Naive thymus-derived CD4-positive, alpha-beta T cell (primary cell): ENCODE measurements at regions not wholly inside any gene's neighbourhood (a gene's known extent, or its start where the extent isn't known, plus 50 kb on each side); places are given as distances from the start of the nearest gene placed in this dataset.

Source experiments
- ATAC-seq: fragments of 150-1000 bp; cut with Tn5 transposase; 2 replicates; pipeline ENCODE4 v1.10.0; 2021; ENCODE audit warnings: mild to moderate bottlenecking, moderate library complexity
- CTCF ChIA-PET: fragments of 350-600 bp; sonication (Branson Sonifier 250); formaldehyde crosslinking; loops from one replicate; lab custom pipeline; 2021; ENCODE audit warnings: antibody characterized with exemption; lab: Charles Lee
- POLR2A ChIA-PET: fragments of 350-600 bp; sonication (Branson Sonifier 250); formaldehyde crosslinking; loops from one replicate; lab custom pipeline; 2021; ENCODE audit warnings: antibody characterized with exemption, inconsistent platforms; lab: Charles Lee
- DNase-seq, 9 donors: peaks; one replicate each; pipeline versions ENCODE4 v3.0.0 to v3.0.0-alpha.2; 2020 to 2022; ENCODE audit warnings: mixed read lengths in 1 of 9
- H3K27ac ChIP-seq: one replicate; pipeline ENCODE4 v1.7.0; 2013; ENCODE audit warnings: mild to moderate bottlenecking, low read depth, low read length, moderate library complexity
- H3K27me3 ChIP-seq, 2 donors: one replicate each; pipeline ENCODE4 v1.7.0; 2013; ENCODE audit warnings: low read length in 2 of 2, mild to moderate bottlenecking in 2 of 2, moderate library complexity in 2 of 2; ENCODE audit not compliant: control insufficient read depth in 2 of 2, insufficient read depth in 2 of 2
- H3K36me3 ChIP-seq, 3 experiments: 1 replicate in 2 of 3; 2 replicates in 1 of 3; pipeline ENCODE4 v1.7.0; 2013; ENCODE audit warnings: low read length in 3 of 3, mild to moderate bottlenecking in 3 of 3, moderate library complexity in 1 of 3; ENCODE audit not compliant: insufficient read depth in 3 of 3, control insufficient read depth in 2 of 3
- H3K4me1 ChIP-seq, 2 donors: one replicate each; pipeline ENCODE4 v1.7.0; 2013; ENCODE audit warnings: low read length in 2 of 2, mild to moderate bottlenecking in 2 of 2, moderate library complexity in 1 of 2; ENCODE audit not compliant: control insufficient read depth in 2 of 2, insufficient read depth in 2 of 2
- H3K4me3 ChIP-seq: 2 replicates; pipeline ENCODE4 v1.7.0; 2013; ENCODE audit warnings: mild to moderate bottlenecking, low read length
- H3K9me3 ChIP-seq, 3 experiments: 1 replicate in 2 of 3; 2 replicates in 1 of 3; pipeline ENCODE4 v1.7.0; 2013; ENCODE audit warnings: low read length in 3 of 3; ENCODE audit not compliant: control insufficient read depth in 2 of 3
- H3K27ac Mint-ChIP-seq, 9 donors: one replicate each; pipeline ENCODE4 v1.8.0; 2020 to 2022; ENCODE audit warnings: mixed read lengths in 9 of 9, mild to moderate bottlenecking in 8 of 9, moderate library complexity in 5 of 9, inconsistent platforms in 2 of 9
- H3K27me3 Mint-ChIP-seq, 5 donors: one replicate each; pipeline ENCODE4 v1.8.0; 2021 to 2022; ENCODE audit warnings: mixed read lengths in 5 of 5, mild to moderate bottlenecking in 1 of 5
- H3K36me3 Mint-ChIP-seq, 5 donors: one replicate each; pipeline ENCODE4 v1.8.0; 2020 to 2022; ENCODE audit warnings: mixed read lengths in 5 of 5, mild to moderate bottlenecking in 3 of 5, inconsistent platforms in 1 of 5
- H3K4me1 Mint-ChIP-seq, 7 donors: one replicate each; pipeline ENCODE4 v1.8.0; 2020 to 2022; ENCODE audit warnings: mixed read lengths in 7 of 7, mild to moderate bottlenecking in 3 of 7, inconsistent platforms in 1 of 7
- H3K4me3 Mint-ChIP-seq, 10 donors: one replicate each; pipeline ENCODE4 v1.8.0; 2020 to 2022; ENCODE audit warnings: mild to moderate bottlenecking in 10 of 10, mixed read lengths in 10 of 10, moderate library complexity in 6 of 10, inconsistent platforms in 2 of 10
- H3K9me3 Mint-ChIP-seq, 11 donors: one replicate each; pipeline ENCODE4 v1.8.0; 2020 to 2022; ENCODE audit warnings: mixed read lengths in 11 of 11, mild to moderate bottlenecking in 4 of 11, inconsistent platforms in 1 of 11, moderate library complexity in 1 of 11
- intact Hi-C, 2 donors: fragments of 100-400 bp; cut with micrococcal nuclease; formaldehyde crosslinking; loops; one replicate each; pipeline ENCODE4 v1.15.1; 2023

DNA sequence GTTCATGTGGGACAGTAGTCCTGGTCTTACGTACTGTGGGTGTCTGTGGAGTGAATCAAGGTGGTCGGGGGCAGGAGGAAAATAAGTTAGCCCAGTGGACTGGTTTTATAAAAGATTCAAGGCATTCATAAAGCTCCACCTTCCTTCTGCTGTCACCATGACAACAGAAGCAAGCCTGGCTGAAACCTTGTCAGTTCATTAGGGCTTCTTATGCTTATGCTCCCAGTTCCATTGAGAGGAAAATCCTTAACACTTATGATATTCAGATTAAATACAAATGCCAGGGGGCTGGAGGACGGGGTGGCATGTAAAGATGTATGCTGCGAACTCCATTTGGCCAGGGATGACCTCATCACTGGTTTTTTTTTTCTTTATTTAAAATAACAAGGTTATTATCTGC lies 283.1 kb upstream of the ATP10A start:
- Histone ChIP-seq H3K36me3 (no peaks in the 10 kb centered on the region), H3K4me1 (no peaks in the 10 kb centered on the region), H3K27ac (no peak overlapping the region), H3K9me3 (no peaks in the 10 kb centered on the region), H3K27me3 (no peaks in the 10 kb centered on the region), H3K4me3 (no peak overlapping the region)
- Mint-ChIP-seq H3K4me3 (no peak overlapping the region), H3K27me3 (peaks cover 0 to 48% (median 34%) of the 10 kb centered on the region in 5 donors), H3K4me1 (no peaks in the 10 kb centered on the region), H3K36me3 (no peaks in the 10 kb centered on the region), H3K9me3 (peaks cover 0 to 5% (median 0%) of the 10 kb centered on the region in 11 donors), H3K27ac (no peak overlapping the region)
- ChIA-PET CTCF (no interaction called here), POLR2A (no interaction called here)
- no peak for DNase-seq
- no peak for ATAC-seq
- intact Hi-C loops: no loop called here

DNA sequence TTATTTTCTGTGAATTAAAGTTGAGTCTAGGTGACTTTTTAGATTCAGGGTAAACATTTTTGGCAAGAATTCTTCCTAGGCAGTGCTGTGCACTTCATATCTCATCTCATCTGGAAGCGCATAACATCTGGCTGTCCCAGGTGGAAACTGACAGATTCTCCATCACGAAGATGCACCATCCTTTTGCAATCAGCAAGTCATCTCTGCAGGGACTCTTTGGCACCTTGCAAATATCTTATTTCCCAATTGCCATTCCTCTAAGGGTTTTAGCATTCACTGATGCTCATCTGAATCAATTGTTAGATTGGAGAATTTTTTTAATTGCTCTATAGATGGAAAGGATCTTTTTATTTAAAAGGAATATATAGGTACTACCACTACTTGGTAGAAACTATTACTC lies 282.7 kb upstream of the ATP10A start:
- Histone ChIP-seq H3K36me3 (no peaks in the 10 kb centered on the region), H3K27me3 (no peaks in the 10 kb centered on the region), H3K4me1 (no peaks in the 10 kb centered on the region), H3K4me3 (no peak overlapping the region), H3K27ac (no peak overlapping the region), H3K9me3 (no peaks in the 10 kb centered on the region)
- POLR2A ChIA-PET: no interaction called here
- Mint-ChIP-seq H3K27me3 (peaks cover 0 to 44% (median 34%) of the 10 kb centered on the region in 5 donors), H3K36me3 (no peaks in the 10 kb centered on the region), H3K4me3 (no peak overlapping the region), H3K4me1 (peaks cover 0 to 1% (median 0%) of the 10 kb centered on the region in 7 donors), H3K27ac (no peak overlapping the region), H3K9me3 (peaks cover 0 to 5% (median 0%) of the 10 kb centered on the region in 11 donors)
- DNase-seq (no peak), ATAC-seq (no peak)
- CTCF ChIA-PET: no interaction called here
- intact Hi-C loops: no loop called here

DNA sequence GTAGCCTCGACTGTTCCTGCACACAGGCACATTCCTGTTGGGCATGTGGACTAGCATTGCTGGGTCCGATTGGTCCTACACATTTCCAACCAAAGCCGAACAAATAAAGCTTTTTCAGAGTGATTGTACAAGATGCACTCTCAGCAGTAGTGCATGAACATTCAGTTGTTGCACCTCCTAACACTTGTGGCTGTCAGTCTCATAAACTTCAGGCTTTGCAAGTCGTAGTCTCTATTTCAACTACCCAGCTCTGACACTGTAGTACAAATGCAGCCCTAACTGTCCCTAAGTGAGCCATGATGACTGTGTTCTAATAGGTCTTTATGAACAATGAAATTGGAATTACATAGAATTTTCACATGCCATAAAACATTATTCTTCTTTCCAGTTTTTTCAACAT lies 281.7 kb upstream of the ATP10A start:
- DNase-seq (no peak), ATAC-seq (no peak)
- Mint-ChIP-seq H3K9me3 (peaks cover 0 to 5% (median 0%) of the 10 kb centered on the region in 11 donors), H3K36me3 (no peaks in the 10 kb centered on the region), H3K4me3 (no peak overlapping the region), H3K27me3 (peaks cover 0 to 36% (median 34%) of the 10 kb centered on the region in 5 donors), H3K27ac (no peak overlapping the region), H3K4me1 (peaks cover 0 to 1% (median 0%) of the 10 kb centered on the region in 7 donors)
- ChIA-PET CTCF (no interaction called here), POLR2A (no interaction called here)
- H3K27ac ChIP-seq: no peak overlapping the region
- intact Hi-C loops: no loop called here
- no peaks in the 10 kb centered on the region for H3K4me1 ChIP-seq
- no peaks in the 10 kb centered on the region for H3K27me3 ChIP-seq
- H3K9me3 ChIP-seq: no peaks in the 10 kb centered on the region
- no peaks in the 10 kb centered on the region for H3K36me3 ChIP-seq
- no peak overlapping the region for H3K4me3 ChIP-seq

DNA sequence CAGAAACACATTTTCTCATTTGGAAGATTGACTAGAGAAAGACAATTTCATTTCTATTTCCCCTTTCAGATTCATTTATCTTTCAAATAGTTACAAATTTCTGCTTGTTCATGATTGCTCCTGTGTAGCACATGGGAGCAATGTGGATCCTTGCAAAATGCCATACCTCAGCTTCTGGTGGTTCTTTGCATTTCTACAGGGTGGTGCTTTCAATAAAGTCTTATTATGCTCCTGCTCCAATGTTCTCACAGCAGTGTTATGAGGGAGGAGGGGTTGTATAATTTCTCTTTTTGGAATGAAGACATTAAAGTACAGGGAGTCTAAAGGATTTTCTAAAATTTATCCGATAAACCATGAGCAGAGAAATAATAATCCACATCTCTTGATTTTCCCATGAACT lies 280.1 kb upstream of the ATP10A start:
- H3K27ac ChIP-seq: no peak overlapping the region
- POLR2A ChIA-PET: no interaction called here
- H3K9me3 Mint-ChIP-seq: peaks cover 0 to 5% (median 0%) of the 10 kb centered on the region in 11 donors

DNA sequence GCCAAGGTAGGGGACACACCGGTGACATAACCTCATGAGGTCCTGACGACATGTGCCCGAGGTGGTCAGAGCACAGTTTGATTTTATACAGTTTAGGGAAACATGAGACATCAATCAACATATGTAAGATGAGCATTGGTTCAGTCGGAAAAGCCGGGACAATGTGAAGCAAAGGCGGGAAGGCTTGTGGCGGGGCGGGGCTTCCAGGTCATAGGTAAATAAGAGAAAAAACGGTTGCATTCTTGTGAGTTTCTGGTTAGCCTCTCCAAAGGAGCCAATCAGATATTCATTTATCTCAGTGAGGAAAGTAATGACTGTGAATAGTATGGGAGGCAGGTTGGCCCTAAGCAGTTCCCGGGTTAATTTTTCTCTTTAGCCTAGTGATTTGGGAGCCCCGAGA lies 271.7 kb upstream of the ATP10A start:
- ATAC-seq: no peak
- Histone ChIP-seq H3K4me3 (no peak overlapping the region), H3K4me1 (no peaks in the 10 kb centered on the region), H3K9me3 (no peaks in the 10 kb centered on the region), H3K27me3 (no peaks in the 10 kb centered on the region), H3K36me3 (no peaks in the 10 kb centered on the region), H3K27ac (no peak overlapping the region)
- H3K27ac Mint-ChIP-seq: no peak overlapping the region
- peaks cover 1 to 40% (median 33%) of the 10 kb centered on the region in 5 donors for H3K27me3 Mint-ChIP-seq
- H3K9me3 Mint-ChIP-seq: peaks cover 0 to 3% (median 0%) of the 10 kb centered on the region in 11 donors
- CTCF ChIA-PET: no interaction called here
- no peaks in the 10 kb centered on the region for H3K36me3 Mint-ChIP-seq
- no peak for DNase-seq
- POLR2A ChIA-PET: no interaction called here
- intact Hi-C loops: no loop called here
- no peak overlapping the region for H3K4me3 Mint-ChIP-seq
- no peaks in the 10 kb centered on the region for H3K4me1 Mint-ChIP-seq

More for the DNA sequence above, 280.1 kb upstream of the ATP10A start:
- Histone ChIP-seq H3K4me1 (no peaks in the 10 kb centered on the region), H3K9me3 (no peaks in the 10 kb centered on the region), H3K27me3 (no peaks in the 10 kb centered on the region), H3K4me3 (no peak overlapping the region), H3K36me3 (no peaks in the 10 kb centered on the region)
- CTCF ChIA-PET: no interaction called here
- intact Hi-C loops: no loop called here
- Mint-ChIP-seq H3K36me3 (no peaks in the 10 kb centered on the region), H3K4me3 (no peak overlapping the region), H3K4me1 (peaks cover 0 to 1% (median 0%) of the 10 kb centered on the region in 7 donors), H3K27me3 (peaks cover 0 to 34% (median 30%) of the 10 kb centered on the region in 5 donors), H3K27ac (no peak overlapping the region)
- ATAC-seq (no peak), DNase-seq (no peak)

DNA sequence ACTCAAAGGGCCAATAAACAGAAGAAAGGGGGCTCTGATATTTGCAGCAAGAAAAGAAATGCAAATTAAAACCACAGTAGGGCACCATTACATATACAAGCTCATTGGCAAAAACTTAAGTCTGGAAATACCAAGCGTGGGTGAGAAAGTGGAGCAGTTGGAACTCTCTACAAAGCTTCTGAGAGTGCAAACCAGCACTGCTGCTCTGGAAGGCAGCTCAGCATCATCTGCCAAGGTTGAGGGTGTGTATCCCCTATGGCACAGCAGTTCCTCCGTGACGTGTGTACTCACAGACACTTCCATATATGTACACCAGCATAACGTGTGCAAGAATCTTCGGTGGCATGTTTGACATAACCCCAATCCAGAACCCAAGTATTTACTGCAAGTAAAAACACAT lies 271.0 kb upstream of the ATP10A start:
- H3K27ac Mint-ChIP-seq: no peak overlapping the region
- DNase-seq (no peak), ATAC-seq (no peak)
- H3K36me3 Mint-ChIP-seq: no peaks in the 10 kb centered on the region
- Histone ChIP-seq H3K27ac (no peak overlapping the region), H3K36me3 (no peaks in the 10 kb centered on the region), H3K4me3 (no peak overlapping the region), H3K27me3 (no peaks in the 10 kb centered on the region), H3K4me1 (no peaks in the 10 kb centered on the region), H3K9me3 (no peaks in the 10 kb centered on the region)
- H3K4me1 Mint-ChIP-seq: no peaks in the 10 kb centered on the region
- peaks cover 0 to 2% (median 0%) of the 10 kb centered on the region in 11 donors for H3K9me3 Mint-ChIP-seq
- peaks cover 2 to 42% (median 36%) of the 10 kb centered on the region in 5 donors for H3K27me3 Mint-ChIP-seq
- ChIA-PET POLR2A (no interaction called here), CTCF (no interaction called here)
- no peak overlapping the region for H3K4me3 Mint-ChIP-seq
- intact Hi-C loops: no loop called here

DNA sequence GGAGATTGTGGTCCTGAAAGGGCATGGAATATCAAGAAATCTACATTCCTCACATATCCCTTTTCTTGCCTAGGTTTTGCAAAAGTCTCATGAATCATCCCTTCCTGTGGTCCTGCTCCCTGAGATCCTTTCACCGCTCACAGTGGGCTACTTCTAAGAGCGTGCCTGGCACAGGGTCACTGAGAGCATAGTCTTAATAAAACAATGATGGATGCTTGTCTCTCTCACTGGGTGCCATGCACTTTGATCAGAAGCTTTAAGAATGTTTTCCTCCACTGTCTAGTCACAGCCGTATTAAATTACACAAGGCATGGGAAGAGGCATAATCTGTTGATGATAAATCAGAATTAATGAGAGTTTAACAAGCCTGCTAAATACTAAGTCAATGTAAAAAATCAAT lies 269.7 kb upstream of the ATP10A start:
- POLR2A ChIA-PET: no interaction called here
- no peak overlapping the region for H3K4me3 Mint-ChIP-seq
- Histone ChIP-seq H3K27me3 (no peaks in the 10 kb centered on the region), H3K27ac (no peak overlapping the region), H3K36me3 (no peaks in the 10 kb centered on the region), H3K4me3 (no peak overlapping the region), H3K4me1 (no peaks in the 10 kb centered on the region), H3K9me3 (no peaks in the 10 kb centered on the region)
- DNase-seq (no peak), ATAC-seq (no peak)
- CTCF ChIA-PET: no interaction called here
- no peaks in the 10 kb centered on the region for H3K4me1 Mint-ChIP-seq
- no peaks in the 10 kb centered on the region for H3K9me3 Mint-ChIP-seq
- H3K27me3 Mint-ChIP-seq: peaks cover 2 to 42% (median 36%) of the 10 kb centered on the region in 5 donors
- no peaks in the 10 kb centered on the region for H3K36me3 Mint-ChIP-seq
- intact Hi-C loops: no loop called here
- no peak overlapping the region for H3K27ac Mint-ChIP-seq
